Fibroblast of upper back skin (primary cell): ENCODE measurements at regions not wholly inside any gene's neighbourhood (a gene's known extent, or its start where the extent isn't known, plus 50 kb on each side); places are given as distances from the start of the nearest gene placed in this dataset.
"Not testable (repeated sequence)": the region's sequence is repeated elsewhere in the genome, so short reads cannot be mapped to it uniquely, and the experiment has no call there.

ENCODE experiments used
- DNase-seq: peaks from one replicate; pipeline ENCODE4 v3.0.0-alpha.2; 2013

DNA sequence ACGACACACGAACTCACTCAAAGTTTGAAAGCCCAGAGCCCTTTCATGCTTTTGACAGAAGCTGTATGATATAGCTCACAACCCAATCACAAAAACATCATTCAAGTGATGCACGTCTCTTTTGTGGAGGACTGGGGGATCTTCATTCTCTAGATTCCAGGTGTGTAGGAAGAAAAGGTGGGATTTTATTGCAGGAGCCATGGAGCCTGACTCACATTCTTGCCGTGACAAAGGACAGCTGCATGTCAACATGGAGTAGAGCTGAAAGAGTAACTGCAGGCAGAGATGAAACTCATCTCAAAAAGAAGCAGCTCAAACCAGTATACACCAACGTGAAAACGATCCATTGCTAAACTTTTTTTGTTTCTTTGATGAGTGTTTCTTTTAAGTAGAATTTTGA, 50.9 kb upstream of the PDE1A start:
- no peak for DNase-seq

DNA sequence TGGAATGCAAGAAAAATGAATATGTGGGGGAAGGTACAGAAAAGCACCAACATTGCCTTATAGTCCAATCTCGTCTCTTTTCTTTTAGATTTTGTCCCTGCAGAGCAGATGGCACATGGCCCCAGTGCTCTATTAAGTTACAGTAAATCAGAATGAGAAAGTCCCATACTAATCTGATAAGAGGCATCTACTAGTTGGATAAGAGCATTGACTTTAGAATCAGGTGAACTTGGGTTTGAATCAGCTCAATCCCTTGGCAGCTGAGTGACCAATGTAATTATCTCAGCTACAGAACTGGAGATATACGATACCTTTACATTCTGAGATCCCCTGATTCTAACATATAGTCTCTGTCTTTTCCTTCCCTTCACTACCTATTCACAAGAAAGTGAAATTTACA, 54.8 kb upstream of the PDE1A start:
- DNase-seq = no peak

DNA sequence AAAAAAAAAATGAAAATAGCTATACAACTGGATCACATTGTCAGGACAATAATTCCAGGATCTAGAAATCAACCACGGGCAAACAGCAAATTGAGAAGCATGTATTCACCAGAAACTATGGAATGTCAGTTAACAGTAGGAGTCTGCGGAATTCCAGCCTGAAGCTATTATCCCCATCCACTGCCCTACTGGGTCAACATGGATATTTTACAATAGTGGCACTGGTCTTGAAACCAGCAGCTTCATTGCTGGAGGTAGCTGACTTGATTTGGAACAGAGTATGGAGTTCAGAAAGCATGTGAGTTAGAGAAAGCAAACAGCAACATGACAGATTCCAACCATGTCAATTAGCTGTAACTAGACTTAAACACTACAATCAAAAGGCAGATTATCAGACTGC, 55.7 kb upstream of the PDE1A start:
- peak; percentile 4 for DNase-seq

DNA sequence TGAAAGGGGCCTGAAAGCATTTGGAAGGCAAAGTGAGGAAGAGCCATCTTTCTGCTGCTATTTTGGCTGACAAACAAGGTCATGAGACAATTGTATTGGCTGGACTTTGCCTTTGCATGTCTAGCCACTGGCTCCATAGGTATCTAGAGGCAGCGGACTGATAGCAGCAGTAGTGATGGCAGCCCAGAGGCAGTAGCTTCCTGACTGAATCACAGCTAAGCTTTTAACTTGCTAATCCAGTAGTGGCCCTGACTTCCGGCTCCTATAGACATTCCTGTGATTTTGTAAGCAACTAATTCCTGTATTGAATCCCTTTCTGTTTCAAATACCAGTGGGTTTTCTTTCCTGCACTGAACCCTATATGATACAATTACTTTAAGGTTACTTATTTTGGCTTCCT, 69.8 kb upstream of the PDE1A start:
- no peak for DNase-seq

DNA sequence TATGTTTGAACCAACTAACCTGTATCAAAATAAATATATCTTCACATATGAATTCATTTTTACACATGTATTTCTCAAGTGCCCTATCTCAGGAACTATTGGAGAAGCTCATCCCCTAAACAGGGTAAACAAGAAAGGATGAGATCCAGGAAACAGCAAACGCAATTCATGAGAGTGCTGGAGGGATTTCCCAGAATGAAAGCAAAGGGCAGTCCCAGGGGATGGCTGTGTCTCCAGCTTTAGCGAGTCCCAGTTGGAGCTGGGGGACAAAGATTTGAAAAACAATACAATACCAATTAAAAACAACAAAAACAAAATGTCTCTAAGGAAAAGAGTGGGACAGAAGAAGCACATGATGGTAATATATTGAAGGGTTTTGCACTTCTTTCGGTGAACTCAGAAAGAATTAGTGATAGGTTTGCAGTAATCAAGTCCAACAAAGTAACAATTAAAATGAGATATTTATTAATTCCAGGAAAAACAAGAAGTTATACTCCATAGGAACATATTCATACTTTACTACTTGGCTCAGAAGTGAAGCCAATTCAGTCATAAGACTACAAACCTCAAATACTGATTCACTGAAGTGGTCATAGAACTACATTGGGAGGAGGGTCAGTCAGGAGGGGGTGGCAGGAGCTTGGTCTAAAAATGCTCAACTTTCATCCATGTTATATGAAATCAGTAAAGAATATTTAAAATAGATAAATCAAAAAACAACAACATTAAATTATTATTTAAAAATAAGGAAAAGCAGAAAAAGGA, 73.1 kb upstream of the PDE1A start:
- peak; percentile 28 for DNase-seq

DNA sequence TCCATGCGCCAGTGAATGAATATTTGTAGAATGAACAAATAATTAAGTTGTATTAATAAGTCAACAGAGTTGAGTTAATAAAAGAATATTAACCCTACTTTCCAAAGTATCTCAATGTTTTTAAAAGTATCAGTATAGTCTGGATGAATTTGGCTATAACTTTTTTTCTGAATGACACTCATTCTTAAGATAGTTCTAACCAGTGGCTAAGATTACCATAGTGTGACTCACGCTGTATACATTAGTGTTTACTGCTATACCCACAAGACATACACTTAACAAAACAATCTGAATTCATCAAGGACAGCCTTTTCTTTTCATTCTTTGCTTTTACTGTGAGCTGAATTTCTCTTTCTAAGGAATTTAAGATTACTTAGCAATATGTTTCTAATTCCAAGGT, 77.0 kb upstream of the PDE1A start:
- peak; percentile 21 for DNase-seq

DNA sequence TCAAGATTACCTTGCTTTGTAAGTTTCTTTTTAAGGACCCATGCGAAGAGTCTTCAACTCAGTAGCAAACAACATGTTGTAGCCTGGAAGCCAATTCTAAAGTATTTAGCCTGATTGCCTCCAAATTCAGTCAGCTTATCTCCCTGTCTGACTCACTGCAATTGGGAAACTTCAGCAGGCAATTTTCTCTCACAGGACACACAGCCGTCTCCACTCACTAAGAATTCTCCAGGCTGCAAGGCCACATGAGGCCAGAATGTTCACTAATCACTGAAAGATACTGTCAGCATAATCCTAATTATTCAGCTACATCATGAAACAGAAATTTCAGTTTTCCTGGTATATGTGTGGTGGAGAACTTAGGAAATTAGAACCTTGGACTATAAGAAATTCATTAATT, 78.1 kb upstream of the PDE1A start:
- DNase-seq = peak; percentile 77

DNA sequence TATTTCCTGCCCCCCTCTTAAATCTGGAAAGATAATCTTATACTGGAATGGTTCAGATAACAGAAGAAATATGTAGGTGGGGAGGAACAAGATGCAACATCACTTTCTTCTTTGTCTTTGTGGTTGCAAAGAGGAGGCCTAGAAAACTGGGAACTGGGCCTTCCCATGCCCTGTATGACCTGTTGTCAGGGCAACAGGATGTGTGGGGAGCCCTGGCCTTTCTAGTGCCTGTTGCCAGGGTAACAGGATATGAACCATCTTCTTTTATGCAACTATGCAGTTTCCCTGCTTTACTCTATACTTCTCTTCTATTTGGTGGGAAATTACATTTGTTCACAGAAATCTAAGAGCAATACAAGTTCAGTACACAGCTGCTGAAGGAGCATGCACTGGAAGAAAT, 79.8 kb upstream of the PDE1A start:
- DNase-seq = peak; percentile 34

DNA sequence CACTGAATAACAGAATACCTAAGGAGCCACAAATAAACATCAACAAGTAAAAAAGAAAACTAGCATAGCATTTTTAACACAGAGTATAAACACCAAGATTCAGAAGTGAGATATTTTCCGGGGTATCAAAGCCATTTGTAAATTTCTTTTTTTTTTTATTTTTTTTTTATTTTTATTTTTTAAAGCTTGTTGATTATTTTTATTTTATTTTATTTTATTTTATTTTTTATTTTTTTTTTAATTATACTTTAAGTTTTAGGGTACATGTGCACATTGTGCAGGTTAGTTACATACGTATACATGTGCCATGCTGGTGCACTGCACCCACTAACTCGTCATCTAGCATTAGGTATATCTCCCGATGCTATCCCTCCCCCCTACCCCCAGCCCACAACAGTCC, 81.7 kb upstream of the PDE1A start:
- not testable (repeated sequence) for DNase-seq

DNA sequence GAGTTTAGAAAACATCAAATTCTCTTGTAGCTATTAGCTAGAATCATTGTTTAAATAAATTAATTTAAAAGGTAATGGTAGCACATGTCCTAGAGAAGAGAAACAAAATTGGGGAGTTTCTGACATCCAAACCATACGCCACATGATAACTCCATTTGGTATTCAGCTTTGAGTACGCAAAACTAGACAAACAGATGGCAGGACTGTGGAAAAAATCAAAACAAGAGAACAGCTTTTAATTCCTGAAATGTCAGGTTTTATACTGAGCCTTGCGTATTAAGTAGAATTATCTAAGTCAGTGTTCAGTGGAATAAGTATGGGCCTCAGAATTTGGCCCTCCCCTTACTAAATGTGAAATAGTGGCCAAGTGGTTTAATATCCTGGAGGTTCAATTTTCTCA, 82.4 kb upstream of the PDE1A start:
- DNase-seq = no peak

DNA sequence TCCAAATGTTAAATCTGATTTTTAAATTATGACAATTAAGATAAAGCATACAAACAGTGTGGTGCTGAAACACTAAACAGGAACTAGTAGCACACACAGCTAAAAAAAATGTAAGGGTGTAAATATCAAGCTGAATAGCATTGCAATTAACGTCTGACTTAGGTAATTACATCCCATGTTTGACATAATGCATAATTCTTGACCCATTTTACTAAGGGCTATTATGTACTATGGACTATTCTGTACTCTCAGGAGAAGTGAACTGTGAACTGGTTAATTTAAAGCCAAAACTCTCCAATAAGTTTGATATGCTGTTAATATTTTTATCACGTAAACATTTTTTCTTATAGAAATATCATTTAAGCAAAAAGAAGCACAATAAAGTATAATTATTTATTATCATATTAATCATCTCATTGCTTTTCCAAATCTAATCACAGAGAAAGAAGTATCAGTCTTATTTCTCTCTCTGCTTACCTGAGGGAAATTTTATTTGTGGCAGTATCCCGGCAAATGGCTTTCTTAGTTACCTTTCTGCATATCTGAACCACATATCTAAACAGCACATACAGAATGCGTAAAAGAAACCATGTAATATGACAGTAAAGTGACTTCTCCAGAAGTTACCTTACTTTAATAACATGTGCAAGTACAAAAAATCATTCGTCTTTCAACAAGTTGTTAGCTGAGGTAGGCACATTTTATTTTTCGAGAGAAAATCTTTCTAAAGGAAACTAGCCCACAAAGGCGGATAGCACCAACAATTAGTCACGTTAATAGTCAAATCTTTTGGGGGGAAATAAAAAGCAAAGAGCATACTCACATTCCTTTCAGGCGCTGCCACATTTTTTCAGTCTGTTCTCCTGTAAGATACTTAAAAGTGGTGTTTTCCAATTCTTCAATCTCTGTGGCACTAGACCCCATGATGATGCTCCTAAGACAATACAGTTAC, 94.9 kb upstream of the PDE1A start:
- DNase-seq = no peak

DNA sequence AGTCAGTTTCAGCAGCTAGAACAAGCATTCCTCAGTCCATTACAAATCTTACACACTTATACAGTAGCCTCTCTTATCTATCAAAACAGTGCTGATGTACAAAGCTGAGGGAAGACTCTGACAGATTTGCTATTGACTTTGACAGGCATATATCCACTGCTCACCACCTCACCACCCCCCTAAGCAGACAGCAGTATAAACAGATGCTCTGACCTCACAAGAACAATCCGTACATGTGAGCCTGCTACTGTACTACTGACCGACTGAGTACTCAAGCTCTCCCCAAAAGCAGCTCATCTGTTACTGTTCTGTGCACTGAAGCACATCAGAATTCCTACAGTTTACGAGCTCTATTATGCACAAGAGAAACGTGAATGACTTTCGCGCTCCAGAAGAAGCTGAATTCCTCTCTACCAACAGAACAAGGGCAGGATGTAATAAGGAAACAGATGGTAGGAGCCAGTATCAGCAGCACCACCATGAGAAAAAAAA, 95.6 kb upstream of the PDE1A start:
- DNase-seq = peak; percentile 31

DNA sequence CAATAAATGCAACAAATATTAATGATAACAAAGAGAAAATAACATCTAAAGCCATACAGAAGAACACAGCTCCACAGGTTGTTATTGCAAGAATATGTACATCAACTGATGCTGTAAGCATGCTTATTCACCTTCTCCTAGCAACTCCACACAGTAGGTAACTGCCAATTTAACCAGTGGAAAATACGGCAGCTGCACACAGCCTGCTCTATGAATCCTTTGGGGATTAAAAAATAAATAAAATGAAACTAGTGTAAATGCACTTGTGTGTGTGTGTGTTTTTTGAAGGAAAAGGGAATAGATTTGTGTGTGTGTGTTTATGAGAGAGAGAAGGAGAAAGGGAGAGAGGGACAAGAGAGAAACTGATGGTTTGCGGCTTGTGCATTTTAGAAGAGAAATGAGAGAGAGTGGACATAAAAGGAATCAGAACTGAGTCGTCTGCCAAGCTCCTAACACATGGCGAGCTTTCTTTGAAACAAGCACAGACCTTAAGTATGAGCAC, 96.2 kb upstream of the PDE1A start:
- no peak for DNase-seq

DNA sequence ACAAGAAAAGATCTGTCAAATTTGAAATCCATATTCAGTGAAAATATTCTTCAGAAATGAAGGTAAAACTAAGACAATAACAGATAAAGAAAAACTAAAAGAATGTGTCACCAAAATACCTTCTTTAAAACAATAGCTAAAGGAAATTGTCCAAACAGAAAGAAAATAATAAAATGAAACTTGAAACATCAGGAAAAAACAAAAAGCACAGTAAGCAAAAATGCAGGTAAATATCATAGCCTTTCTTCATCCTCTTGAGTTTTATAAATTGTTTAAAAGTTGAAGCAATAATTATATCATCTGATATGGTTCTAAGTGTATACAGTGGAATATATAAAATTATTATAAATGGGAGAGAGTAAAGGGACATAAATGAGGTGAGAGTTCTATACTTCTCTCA, 103.8 kb upstream of the PDE1A start:
- no peak for DNase-seq

DNA sequence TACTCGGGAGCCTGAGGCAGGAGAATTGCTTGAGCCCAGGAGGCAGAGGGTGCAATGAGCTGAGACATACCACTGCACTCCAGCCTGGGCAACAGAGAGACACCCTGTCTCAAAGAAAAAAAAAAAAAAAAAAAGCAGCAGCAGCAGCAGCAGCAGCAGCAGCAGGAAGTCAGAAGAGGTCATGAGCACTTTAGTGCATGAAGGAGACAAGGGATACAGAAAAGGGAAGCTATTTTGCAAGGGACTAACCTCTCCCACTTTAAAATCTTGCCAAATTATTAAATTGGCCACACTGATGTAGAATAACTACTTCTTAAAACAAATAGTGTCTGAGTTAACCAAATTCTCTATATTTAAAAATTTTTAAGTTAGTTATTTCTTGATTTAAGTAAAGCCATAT, 113.4 kb upstream of the PDE1A start:
- DNase-seq = no peak

DNA sequence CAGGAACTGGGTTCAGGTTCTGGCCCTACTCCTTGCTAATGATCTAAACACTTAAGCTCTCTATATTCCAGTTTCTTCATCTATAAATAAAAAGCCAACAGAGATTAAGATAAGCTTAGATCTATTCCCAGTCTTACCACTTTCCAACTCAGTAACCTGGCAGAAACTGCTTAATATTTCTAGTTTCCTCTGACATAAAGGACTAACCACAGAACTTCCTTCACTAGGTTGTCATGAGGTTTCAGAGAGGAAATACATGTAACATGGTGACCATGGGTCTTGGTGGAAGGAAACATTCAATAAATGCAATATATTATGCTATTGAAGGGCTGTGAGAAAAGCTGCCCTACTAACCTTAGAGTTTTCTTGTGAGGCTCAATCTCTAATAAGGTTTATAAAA, 114.4 kb upstream of the PDE1A start:
- no peak for DNase-seq

DNA sequence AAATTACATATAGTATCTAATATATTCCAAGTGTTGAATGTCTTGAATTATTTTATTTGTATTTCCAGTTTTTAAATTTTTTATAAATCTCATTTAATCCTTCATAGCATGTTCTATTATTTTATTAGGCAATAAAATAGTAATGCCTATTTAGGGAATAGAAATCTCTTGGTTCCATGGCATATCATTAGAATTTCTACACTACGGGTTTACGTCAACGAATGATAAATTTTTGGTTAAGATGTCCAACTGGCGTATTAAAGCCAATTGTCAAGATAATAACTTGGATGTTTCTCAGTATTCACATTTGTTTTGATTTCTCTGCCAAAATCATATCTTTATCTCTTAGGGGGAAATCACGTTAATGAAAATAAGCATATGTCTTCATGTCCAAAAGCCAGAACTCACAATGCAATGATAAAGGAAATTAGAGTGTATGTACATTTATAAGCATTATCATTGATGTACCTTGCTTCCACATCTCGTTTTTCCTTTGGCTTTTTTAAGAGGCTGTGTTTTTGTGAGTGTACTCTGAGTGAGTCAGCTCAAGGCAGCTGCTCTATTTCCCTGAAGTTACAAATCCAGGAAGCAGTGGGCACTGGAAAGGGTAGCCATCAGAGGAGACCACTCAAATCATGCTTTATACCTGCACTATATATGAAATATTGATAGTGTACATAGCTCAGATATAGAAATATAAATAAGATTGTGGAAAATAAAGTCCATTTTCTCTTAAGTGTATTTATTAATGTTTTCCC, 115.8 kb upstream of the PDE1A start:
- DNase-seq = no peak

DNA sequence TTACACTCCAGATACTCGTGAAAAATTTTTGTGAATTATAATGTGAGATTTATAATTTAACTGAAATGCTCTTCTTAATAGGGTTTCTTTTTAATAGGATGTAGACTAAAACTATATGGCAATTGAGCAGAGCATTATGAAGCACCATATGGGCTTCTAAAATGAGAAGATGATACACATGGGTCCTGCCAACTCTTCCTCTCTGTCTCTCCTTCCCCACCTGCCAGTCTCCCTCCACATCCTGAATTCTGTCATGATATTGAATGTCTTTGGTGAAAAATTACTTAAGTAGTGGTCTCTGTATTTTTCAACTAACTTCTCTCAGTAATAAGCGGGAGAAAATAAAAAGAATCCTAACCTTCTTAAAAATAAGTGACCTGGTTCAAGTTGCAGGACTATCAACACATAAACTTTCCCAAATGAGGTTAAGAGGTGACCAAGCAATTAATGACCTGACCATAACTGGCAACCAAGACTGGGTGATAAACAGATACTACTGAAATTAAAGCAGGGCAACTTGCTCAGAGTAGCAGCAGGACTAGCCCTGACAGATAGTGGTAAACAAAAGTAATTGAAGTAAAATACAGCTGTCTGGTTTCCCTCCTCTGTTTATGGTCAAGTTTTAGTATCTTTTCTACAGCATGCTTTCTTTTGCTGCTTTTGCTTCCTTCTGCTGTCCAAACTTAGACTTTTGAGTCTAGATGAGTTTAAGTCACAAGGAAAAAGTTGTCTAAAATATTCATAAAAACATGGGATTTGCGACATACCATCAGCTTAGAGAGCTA, 117.1 kb upstream of the PDE1A start:
- DNase-seq = no peak

DNA sequence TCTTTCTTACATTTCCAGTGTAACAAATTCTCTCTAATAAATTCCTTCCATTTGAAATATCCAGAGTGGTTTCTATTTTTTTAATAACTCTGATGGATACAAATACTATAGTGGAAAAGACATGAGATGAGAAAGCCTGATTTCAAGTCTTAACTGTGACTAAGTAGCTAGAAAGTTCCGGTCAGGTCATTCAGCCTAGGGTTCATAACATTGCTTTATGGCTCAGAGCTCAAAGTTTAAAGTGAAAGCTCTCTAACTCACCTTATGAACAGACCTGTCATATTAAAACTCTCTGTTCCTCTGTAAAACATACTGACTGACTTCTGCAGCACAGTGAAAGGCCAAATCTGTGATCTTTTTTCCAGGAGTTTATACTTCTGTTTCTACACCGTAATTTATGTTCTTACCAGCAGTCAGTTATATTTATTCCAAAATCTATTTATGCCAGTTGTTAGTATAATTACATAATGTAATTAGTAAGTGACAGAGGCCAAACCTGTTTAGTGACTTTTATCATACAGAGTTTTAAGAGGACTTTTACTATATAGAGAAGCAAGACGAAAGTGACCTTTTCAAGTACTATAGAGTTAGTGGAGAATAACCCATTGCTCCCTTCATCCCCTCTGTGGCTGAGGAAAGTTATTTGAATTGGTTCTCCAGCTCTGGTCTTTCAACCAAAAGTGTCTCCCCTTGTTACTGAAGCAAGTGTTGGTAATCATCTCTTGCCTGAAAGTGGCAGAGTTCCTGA, 118.8 kb upstream of the PDE1A start:
- no peak for DNase-seq

DNA sequence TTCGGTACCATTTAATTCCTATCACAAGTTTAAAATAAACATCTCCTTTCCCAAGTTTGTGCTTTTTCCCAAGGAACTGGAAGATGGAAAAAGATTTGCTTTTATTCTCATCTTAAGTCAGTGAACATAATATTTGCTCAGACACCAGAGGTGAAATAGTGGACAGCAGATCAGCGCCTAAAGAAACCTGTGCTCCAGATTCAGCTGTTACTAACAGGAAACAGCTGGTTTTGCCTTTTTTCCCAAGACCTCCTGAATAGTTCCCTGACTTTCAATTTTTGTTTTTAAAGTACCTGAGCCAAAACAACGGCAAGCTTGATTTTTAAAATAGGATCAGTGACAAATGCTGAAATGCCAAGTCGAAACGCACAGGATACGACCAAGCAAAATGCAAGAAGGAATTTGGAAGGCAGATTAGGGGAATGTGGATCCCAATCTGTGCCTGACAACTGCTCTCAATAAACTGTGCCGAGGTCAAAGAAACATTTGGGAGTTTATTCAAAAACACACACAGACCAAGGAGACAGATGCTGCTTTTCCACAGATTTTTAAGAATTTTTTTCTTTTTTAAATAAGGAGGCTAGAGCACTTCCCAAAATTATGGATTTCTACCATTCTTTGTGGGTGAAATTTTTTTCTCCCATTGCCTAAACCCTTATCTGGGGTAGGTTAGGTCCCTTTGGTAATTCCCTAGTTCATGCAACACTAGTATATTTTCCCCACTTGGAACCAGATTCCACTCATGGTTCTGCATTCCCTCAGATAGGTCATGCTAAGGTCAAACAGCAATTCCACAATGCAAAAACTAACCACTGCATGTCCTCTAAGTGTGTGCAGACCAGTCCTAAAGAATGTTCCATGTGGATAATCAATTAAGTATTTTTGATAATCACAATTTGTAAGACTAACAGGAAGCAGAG, 121.5 kb upstream of the PDE1A start:
- peak; percentile 28 for DNase-seq
